Activated CD4-positive, alpha-beta T cell treated with anti-CD3 and anti-CD28 coated beads for 1 hour (primary cell): ENCODE measurements at regions not wholly inside any gene's neighbourhood (a gene's known extent, or its start where the extent isn't known, plus 50 kb on each side); places are given as distances from the start of the nearest gene placed in this dataset.

Source experiments
- DNase-seq: peaks from one replicate; pipeline ENCODE4 v3.0.0-alpha.2; 2020

GRCh38 chr7:22559829-22560489 lies 60.0 kb upstream of the STEAP1B start:
- DNase-seq, result peak; percentile 37

- no peak for DNase-seq
These were observed 57.2 kb upstream of the STEAP1B start for GRCh38 chr7:22557167-22557566.

GRCh38 chr7:22555476-22555875 lies 55.5 kb upstream of the STEAP1B start:
- DNase-seq, result no peak

GRCh38 chr7:22554184-22554583 lies 54.2 kb upstream of the STEAP1B start:
- no peak for DNase-seq

- DNase-seq, result no peak
These were observed 52.0 kb upstream of the STEAP1B start for GRCh38 chr7:22551768-22552513.

GRCh38 chr7:22550514-22551030 lies 50.6 kb upstream of the STEAP1B start:
- DNase-seq, result no peak

GRCh38 chr7:22549667-22550513 lies 49.9 kb upstream of the STEAP1B start:
- DNase-seq, result no peak
